Liver (tissue), 8 donors: ENCODE measurements at regions not wholly inside any gene's neighbourhood (a gene's known extent, or its start where the extent isn't known, plus 50 kb on each side); places are given as distances from the start of the nearest gene placed in this dataset.

Experiments
- DNase-seq: peaks from one replicate; pipeline ENCODE4 v3.0.0-alpha.2; 2017; ENCODE audit warnings: low spot score
- H3K27ac ChIP-seq, 2 donors: one replicate each; pipeline ENCODE4 v1.7.0; 2013; ENCODE audit warnings: inconsistent platforms in 2 of 2, low read length in 2 of 2, control low read depth in 1 of 2, low read depth in 1 of 2, mild to moderate bottlenecking in 1 of 2
- H3K27me3 ChIP-seq, 4 donors: one replicate each; pipeline versions ENCODE4 v1.6.1 to v1.7.0; 2013; ENCODE audit warnings: low read length in 3 of 4, inconsistent platforms in 1 of 4, mild to moderate bottlenecking in 1 of 4, moderate library complexity in 1 of 4; ENCODE audit not compliant: control insufficient read depth in 4 of 4, insufficient read depth in 4 of 4
- H3K36me3 ChIP-seq, 4 donors: one replicate each; pipeline versions ENCODE4 v1.6.1 to v1.7.0; 2013; ENCODE audit warnings: low read length in 3 of 4, mild to moderate bottlenecking in 3 of 4, low read depth in 1 of 4, moderate library complexity in 1 of 4; ENCODE audit not compliant: control insufficient read depth in 4 of 4, insufficient read depth in 3 of 4
- H3K4me1 ChIP-seq, 4 donors: one replicate each; pipeline versions ENCODE4 v1.6.1 to v1.7.0; 2013; ENCODE audit warnings: low read length in 3 of 4, mild to moderate bottlenecking in 3 of 4, moderate library complexity in 1 of 4; ENCODE audit not compliant: control insufficient read depth in 4 of 4, insufficient read depth in 4 of 4
- H3K4me3 ChIP-seq, 3 donors: one replicate each; pipeline versions ENCODE4 v1.6.1 to v1.7.0; 2013; ENCODE audit warnings: low read length in 3 of 3, control low read depth in 1 of 3, low read depth in 1 of 3, mild to moderate bottlenecking in 1 of 3
- H3K9ac ChIP-seq, 2 donors: one replicate each; pipeline ENCODE4 v1.7.0; 2013; ENCODE audit warnings: low read length in 2 of 2, mild to moderate bottlenecking in 2 of 2, moderate library complexity in 2 of 2, control low read depth in 1 of 2, low read depth in 1 of 2
- H3K9me3 ChIP-seq, 4 donors: one replicate each; pipeline versions ENCODE4 v1.6.1 to v1.7.0; 2013; ENCODE audit warnings: low read length in 3 of 4; ENCODE audit not compliant: control insufficient read depth in 4 of 4
- CTCF ChIP-seq: fragments of 150-350 bp; IDR thresholded peaks from 2 replicates; pipeline ENCODE4 v1.5.1; 2017; ENCODE audit warnings: improper control_type of control experiment, low read depth, low read length; ENCODE audit not compliant: missing input control
- EGR1 ChIP-seq, 2 donors: IDR thresholded peaks; 2 replicates each; pipeline ENCODE4 v1.6.1; 2016 to 2018; ENCODE audit warnings: antibody characterized with exemption in 2 of 2, low read depth in 2 of 2
- FOXA2 ChIP-seq: IDR thresholded peaks from 2 replicates; pipeline ENCODE4 v1.6.1; 2016; ENCODE audit warnings: antibody characterized with exemption
- HNF4A ChIP-seq, 2 donors: conservative IDR thresholded peaks; 2 replicates each; pipeline ENCODE4 v1.6.1; 2016; ENCODE audit warnings: antibody characterized with exemption in 2 of 2, mild to moderate bottlenecking in 2 of 2
- NR2F2 ChIP-seq: IDR thresholded peaks from 2 replicates; pipeline ENCODE4 v1.6.1; 2016; ENCODE audit warnings: antibody characterized with exemption
- RAD21 ChIP-seq, 2 donors: IDR thresholded peaks; 2 replicates each; pipeline ENCODE4 v1.6.1; 2016; ENCODE audit warnings: antibody characterized with exemption in 2 of 2, mild to moderate bottlenecking in 2 of 2
- RXRA ChIP-seq, 2 donors: IDR thresholded peaks; 2 replicates each; pipeline ENCODE4 v1.6.1; 2017 to 2018; ENCODE audit warnings: antibody characterized with exemption in 2 of 2, mild to moderate bottlenecking in 1 of 2
- SP1 ChIP-seq: IDR thresholded peaks from 2 replicates; pipeline ENCODE4 v1.6.1; 2018; ENCODE audit warnings: antibody characterized with exemption, mild to moderate bottlenecking
- TAF1 ChIP-seq: conservative IDR thresholded peaks from 2 replicates; pipeline ENCODE4 v1.6.1; 2016; ENCODE audit warnings: antibody characterized with exemption, mild to moderate bottlenecking
- YY1 ChIP-seq: IDR thresholded peaks from 2 replicates; pipeline ENCODE4 v1.6.1; 2016; ENCODE audit warnings: antibody characterized with exemption, mild to moderate bottlenecking
- WGBS: extraction: QIAGEN DNeasy Blood & Tissue Kit; methylation state at CpG from one replicate; pipeline ENCODE4 v1.1.7; 2013; 5-methylcytosine and 5-hydroxymethylcytosine counted together
- TF ChIP-seq, protein P1 (sequence below): IDR thresholded peaks from 2 replicates; pipeline ENCODE4 v1.6.1; 2016; ENCODE audit warnings: antibody characterized with exemption
- TF ChIP-seq, protein P2 (sequence below): IDR thresholded peaks from 2 replicates; pipeline ENCODE4 v1.6.1; 2016; ENCODE audit warnings: antibody characterized with exemption, mild to moderate bottlenecking
- donor health status: healthy.
- donor health status: healthy.
- donor health status: healthy.
- donor health status: healthy.
- donor health status: healthy.

GRCh38 chr6:14359438-14359837 is 241.9 kb downstream of the CD83 start:
- Histone ChIP-seq H3K27me3 (no peaks in the 10 kb centered on the region), H3K36me3 (no peaks in the 10 kb centered on the region), H3K4me3 (no peak overlapping the region), H3K4me1 (peaks cover 0 to 13% (median 4%) of the 10 kb centered on the region in 4 donors), H3K9ac (no peak overlapping the region), H3K9me3 (no peaks in the 10 kb centered on the region), H3K27ac (no peak overlapping the region)
- DNase-seq: no peak
- TF ChIP-seq, protein P1, sequence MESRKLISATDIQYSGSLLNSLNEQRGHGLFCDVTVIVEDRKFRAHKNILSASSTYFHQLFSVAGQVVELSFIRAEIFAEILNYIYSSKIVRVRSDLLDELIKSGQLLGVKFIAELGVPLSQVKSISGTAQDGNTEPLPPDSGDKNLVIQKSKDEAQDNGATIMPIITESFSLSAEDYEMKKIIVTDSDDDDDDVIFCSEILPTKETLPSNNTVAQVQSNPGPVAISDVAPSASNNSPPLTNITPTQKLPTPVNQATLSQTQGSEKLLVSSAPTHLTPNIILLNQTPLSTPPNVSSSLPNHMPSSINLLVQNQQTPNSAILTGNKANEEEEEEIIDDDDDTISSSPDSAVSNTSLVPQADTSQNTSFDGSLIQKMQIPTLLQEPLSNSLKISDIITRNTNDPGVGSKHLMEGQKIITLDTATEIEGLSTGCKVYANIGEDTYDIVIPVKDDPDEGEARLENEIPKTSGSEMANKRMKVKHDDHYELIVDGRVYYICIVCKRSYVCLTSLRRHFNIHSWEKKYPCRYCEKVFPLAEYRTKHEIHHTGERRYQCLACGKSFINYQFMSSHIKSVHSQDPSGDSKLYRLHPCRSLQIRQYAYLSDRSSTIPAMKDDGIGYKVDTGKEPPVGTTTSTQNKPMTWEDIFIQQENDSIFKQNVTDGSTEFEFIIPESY: no peak
- TF ChIP-seq FOXA2 (no peak), YY1 (no peak), RXRA (IDR thresholded peaks at IDR 0.05) (no peak), NR2F2 (no peak), SP1 (no peak), TAF1 (no peak), RAD21 (IDR thresholded peaks at IDR 0.05) (no peak), EGR1 (IDR thresholded peaks at IDR 0.05; ENCODE audit: low read depth in 2 of 2) (no peak), CTCF (no peak)
- TF ChIP-seq, protein P2, sequence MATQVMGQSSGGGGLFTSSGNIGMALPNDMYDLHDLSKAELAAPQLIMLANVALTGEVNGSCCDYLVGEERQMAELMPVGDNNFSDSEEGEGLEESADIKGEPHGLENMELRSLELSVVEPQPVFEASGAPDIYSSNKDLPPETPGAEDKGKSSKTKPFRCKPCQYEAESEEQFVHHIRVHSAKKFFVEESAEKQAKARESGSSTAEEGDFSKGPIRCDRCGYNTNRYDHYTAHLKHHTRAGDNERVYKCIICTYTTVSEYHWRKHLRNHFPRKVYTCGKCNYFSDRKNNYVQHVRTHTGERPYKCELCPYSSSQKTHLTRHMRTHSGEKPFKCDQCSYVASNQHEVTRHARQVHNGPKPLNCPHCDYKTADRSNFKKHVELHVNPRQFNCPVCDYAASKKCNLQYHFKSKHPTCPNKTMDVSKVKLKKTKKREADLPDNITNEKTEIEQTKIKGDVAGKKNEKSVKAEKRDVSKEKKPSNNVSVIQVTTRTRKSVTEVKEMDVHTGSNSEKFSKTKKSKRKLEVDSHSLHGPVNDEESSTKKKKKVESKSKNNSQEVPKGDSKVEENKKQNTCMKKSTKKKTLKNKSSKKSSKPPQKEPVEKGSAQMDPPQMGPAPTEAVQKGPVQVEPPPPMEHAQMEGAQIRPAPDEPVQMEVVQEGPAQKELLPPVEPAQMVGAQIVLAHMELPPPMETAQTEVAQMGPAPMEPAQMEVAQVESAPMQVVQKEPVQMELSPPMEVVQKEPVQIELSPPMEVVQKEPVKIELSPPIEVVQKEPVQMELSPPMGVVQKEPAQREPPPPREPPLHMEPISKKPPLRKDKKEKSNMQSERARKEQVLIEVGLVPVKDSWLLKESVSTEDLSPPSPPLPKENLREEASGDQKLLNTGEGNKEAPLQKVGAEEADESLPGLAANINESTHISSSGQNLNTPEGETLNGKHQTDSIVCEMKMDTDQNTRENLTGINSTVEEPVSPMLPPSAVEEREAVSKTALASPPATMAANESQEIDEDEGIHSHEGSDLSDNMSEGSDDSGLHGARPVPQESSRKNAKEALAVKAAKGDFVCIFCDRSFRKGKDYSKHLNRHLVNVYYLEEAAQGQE: no peak
- WGBS: 96% methylated on average over 5 of the region's 5 CpGs

DNA sequence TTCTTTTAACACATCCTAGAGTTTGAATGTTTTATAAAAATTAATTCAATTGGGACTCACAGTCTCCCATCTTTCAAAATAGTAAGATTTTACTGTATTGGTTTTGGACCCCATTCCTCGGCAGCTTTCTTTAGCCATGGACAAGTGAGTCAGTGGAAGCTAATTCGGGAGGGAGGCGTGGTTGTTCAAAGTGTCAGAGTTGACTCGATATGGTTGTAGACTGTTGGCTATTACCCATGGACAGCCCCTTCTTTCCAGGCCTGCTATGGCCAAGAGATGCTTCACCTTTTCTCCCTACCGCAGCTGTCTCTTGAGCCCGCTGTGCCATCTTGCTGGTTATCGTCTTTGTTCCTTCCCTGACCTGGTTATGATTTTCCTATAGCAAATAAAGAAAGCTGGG is 243.0 kb downstream of the CD83 start:
- Histone ChIP-seq H3K9ac (no peak overlapping the region), H3K9me3 (no peaks in the 10 kb centered on the region), H3K4me3 (no peak overlapping the region), H3K27me3 (no peaks in the 10 kb centered on the region), H3K27ac (no peak overlapping the region), H3K4me1 (peaks cover 0 to 13% (median 4%) of the 10 kb centered on the region in 4 donors), H3K36me3 (no peaks in the 10 kb centered on the region)
- 95% methylated on average over 7 of the region's 7 CpGs for WGBS
- no peak for DNase-seq
- no peak for TF ChIP-seq RXRA (IDR thresholded peaks at IDR 0.05)
- TF ChIP-seq RAD21 (IDR thresholded peaks at IDR 0.05): no peak
- TF ChIP-seq SP1: no peak

DNA sequence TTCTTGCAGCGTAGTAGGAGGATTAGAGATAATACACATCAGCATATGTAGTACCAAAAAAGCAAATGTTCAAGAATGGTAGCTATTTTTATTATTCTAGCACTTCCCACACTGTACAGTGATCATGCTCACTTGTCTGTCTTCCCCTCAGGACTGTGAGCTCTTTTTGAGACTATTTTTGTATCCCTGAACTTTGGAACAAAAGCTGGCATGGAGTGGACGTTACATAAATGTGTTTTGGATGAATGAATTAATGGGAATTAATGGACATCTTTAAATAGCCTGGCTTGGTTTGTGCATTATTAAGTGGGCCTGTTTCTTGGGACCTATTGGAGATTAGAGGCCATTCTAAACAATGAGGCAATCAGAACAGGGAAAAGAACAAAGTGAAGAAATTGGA is 243.7 kb downstream of the CD83 start:
- TF ChIP-seq HNF4A (conservative IDR thresholded peaks at IDR 0.05) (peak; percentile 9 to 17), NR2F2 (no peak)
- DNase-seq: no peak
- no peak overlapping the region for H3K27ac ChIP-seq
- H3K4me3 ChIP-seq: no peak overlapping the region
- H3K36me3 ChIP-seq: no peaks in the 10 kb centered on the region
- peaks cover 0 to 13% (median 4%) of the 10 kb centered on the region in 4 donors for H3K4me1 ChIP-seq
- no peaks in the 10 kb centered on the region for H3K9me3 ChIP-seq
- 52% methylated on average over 2 of the region's 2 CpGs for WGBS
- no peaks in the 10 kb centered on the region for H3K27me3 ChIP-seq
- no peak overlapping the region for H3K9ac ChIP-seq
